ENCODE measurements at regions not wholly inside any gene's neighbourhood (a gene's known extent, or its start where the extent isn't known, plus 50 kb on each side); places are given as distances from the start of the nearest gene placed in this dataset.

DNA sequence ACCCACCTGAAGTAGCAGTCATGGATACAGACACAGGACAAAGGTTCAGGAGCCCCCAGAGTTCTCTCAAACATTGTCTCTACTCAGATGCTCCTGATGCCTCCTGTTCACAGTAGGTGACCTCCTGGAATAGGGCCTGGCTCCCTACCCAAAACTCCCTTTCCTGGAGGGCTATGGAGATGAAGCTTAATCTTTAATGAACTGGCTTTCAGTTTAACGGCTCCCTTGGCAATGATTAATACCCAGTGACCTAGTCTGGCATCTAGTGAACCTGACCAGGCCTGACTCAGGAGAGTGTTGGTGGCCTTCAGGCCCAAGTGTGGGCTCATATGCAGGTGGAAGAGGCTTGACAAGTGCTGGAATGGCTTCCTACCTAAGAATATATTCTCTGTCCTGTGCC is 65.2 kb upstream of the TRABD2B start:
- Mint-ChIP-seq H3K4me3 (ENCODE audit: unreplicated experiment) (no peak overlapping the region), H3K27me3 (ENCODE audit: unreplicated experiment) (no peaks in the 10 kb centered on the region), H3K4me1 (ENCODE audit: low read depth, unreplicated experiment) (no peaks in the 10 kb centered on the region), H3K36me3 (ENCODE audit: unreplicated experiment) (no peaks in the 10 kb centered on the region), H3K27ac (ENCODE audit: unreplicated experiment) (no peak overlapping the region), H3K9me3 (ENCODE audit: unreplicated experiment) (no peaks in the 10 kb centered on the region)
- TF ChIP-seq, protein P1, sequence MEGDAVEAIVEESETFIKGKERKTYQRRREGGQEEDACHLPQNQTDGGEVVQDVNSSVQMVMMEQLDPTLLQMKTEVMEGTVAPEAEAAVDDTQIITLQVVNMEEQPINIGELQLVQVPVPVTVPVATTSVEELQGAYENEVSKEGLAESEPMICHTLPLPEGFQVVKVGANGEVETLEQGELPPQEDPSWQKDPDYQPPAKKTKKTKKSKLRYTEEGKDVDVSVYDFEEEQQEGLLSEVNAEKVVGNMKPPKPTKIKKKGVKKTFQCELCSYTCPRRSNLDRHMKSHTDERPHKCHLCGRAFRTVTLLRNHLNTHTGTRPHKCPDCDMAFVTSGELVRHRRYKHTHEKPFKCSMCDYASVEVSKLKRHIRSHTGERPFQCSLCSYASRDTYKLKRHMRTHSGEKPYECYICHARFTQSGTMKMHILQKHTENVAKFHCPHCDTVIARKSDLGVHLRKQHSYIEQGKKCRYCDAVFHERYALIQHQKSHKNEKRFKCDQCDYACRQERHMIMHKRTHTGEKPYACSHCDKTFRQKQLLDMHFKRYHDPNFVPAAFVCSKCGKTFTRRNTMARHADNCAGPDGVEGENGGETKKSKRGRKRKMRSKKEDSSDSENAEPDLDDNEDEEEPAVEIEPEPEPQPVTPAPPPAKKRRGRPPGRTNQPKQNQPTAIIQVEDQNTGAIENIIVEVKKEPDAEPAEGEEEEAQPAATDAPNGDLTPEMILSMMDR (IDR thresholded peaks at IDR 0.05; ENCODE audit: partially characterized antibody, unreplicated experiment), result no peak
- DNase-seq, result no peak

DNA sequence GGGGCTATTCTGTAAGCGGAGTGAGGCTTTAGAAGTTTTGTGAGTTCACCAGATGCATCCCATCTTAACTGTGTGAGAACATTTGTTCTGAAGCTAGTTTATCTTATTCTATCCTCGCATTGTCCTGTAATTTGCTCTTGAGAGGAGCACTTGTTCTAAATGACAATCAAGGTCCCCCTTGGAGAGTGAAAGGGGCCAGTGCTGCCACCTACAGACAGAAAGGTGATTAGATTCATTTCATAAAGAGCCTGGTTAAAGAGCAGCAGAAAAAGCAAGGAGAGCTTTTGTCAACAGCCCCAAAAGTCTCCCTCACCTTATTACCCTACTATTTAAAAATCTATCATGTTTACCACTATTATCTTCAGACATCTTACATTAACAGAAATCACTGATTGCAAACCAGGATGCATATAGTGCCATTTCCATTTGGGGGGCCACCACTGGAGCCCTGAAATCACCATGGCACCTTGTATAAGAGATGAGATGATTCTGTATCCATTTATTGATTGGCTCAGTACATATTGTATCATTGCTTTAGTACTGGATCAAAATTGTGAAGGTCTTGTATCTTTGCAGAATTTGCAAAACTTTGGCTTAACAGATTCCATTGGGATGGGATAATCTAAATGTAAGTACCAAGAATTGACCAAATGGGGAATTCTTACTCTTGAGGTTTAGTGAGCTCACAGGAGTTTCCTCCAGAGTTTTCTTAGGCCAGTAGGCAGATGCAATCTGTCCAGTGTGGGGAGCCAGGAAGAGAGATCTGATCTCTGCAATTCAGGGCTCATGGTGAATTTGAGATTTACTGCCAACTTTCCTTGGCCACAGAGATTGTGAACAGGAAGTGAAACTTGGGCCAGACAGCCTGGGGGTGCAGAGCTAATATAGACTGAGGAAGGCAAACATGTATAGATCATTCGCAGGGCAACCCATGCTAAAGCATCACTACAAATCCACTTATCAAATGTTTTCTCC is 64.3 kb upstream of the TRABD2B start:
- TF ChIP-seq, protein P1 (IDR thresholded peaks at IDR 0.05; ENCODE audit: partially characterized antibody, unreplicated experiment), result peak; percentile 65
- H3K4me3 Mint-ChIP-seq (ENCODE audit: unreplicated experiment), result no peak overlapping the region
- DNase-seq, result peak; percentile 66
- no peaks in the 10 kb centered on the region for H3K4me1 Mint-ChIP-seq (ENCODE audit: low read depth, unreplicated experiment)
- no peaks in the 10 kb centered on the region for H3K9me3 Mint-ChIP-seq (ENCODE audit: unreplicated experiment)
- H3K27ac Mint-ChIP-seq (ENCODE audit: unreplicated experiment), result no peak overlapping the region
- no peaks in the 10 kb centered on the region for H3K27me3 Mint-ChIP-seq (ENCODE audit: unreplicated experiment)
- H3K36me3 Mint-ChIP-seq (ENCODE audit: unreplicated experiment), result no peaks in the 10 kb centered on the region

DNA sequence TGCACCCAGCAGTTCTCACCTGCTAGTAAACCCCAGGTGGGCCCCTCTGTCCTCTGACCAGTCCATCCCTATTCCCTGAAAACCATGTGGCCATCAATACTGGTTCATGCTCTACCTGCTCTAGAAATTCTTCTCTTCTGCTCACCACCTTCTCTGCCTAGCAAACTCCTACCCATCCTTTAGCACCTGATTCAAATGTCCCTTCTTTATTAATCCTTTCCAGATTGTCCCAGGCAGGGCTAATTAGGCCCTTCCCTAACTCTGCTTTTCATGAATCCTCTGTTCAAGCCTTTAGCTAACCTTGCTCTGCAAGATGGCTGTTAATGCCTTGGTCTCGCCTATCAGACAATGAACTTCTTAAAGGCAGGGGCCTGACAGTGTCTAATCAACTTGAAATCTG is 62.1 kb upstream of the TRABD2B start:
- H3K36me3 Mint-ChIP-seq (ENCODE audit: unreplicated experiment), result peaks cover 4% of the 10 kb centered on the region
- H3K9me3 Mint-ChIP-seq (ENCODE audit: unreplicated experiment), result no peaks in the 10 kb centered on the region
- no peak overlapping the region for H3K27ac Mint-ChIP-seq (ENCODE audit: unreplicated experiment)
- no peaks in the 10 kb centered on the region for H3K4me1 Mint-ChIP-seq (ENCODE audit: low read depth, unreplicated experiment)
- TF ChIP-seq, protein P1 (IDR thresholded peaks at IDR 0.05; ENCODE audit: partially characterized antibody, unreplicated experiment), result no peak
- peaks cover 4% of the 10 kb centered on the region for H3K27me3 Mint-ChIP-seq (ENCODE audit: unreplicated experiment)
- H3K4me3 Mint-ChIP-seq (ENCODE audit: unreplicated experiment), result no peak overlapping the region
- no peak for DNase-seq

DNA sequence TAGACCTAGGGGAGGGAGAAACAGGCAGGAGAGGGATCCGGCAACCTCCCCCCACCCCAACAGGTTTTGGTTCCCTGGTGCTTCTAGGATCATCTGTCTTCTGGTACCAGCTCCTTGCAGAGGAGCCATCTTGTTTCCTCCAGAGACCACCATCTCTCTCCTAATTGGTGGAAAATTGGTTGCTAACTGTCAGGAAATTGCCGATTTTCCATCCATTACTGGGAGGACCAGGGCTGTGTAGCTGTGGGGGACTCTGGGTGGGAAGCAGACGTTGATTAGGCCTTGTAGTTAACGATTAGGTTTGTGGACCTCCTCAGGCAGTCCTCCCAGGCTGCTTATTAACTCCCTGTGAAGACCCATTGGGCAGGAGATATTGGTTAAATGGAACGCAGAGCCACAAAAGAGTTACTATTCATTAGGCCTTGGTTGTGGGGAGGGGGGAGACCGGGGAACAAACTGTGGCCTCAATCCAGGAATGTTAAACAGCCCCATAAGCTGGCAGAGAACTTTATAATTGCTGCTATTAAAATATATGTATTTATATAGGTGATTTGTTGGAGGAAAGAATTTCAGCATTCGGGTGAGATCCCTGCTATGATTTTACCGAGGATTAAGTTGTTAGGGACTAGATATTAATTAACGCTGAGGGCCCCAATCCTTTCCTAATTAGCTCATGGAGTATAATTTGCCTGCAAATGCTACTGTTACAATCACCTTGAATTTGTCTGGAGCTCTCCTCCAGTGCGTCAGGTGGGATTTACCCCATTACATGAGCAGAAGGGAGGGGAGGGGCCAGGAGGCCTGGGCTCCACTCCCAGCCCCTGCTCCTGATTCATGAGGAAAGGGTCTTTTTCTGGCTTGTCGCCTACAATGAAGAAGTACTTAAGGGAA is 61.2 kb upstream of the TRABD2B start:
- no peak overlapping the region for H3K27ac Mint-ChIP-seq (ENCODE audit: unreplicated experiment)
- H3K4me1 Mint-ChIP-seq (ENCODE audit: low read depth, unreplicated experiment), result no peaks in the 10 kb centered on the region
- TF ChIP-seq, protein P1 (IDR thresholded peaks at IDR 0.05; ENCODE audit: partially characterized antibody, unreplicated experiment), result no peak
- peaks cover 4% of the 10 kb centered on the region for H3K27me3 Mint-ChIP-seq (ENCODE audit: unreplicated experiment)
- peaks cover 5% of the 10 kb centered on the region for H3K9me3 Mint-ChIP-seq (ENCODE audit: unreplicated experiment)
- DNase-seq, result no peak
- H3K36me3 Mint-ChIP-seq (ENCODE audit: unreplicated experiment), result peaks cover 4% of the 10 kb centered on the region
- H3K4me3 Mint-ChIP-seq (ENCODE audit: unreplicated experiment), result no peak overlapping the region

Measured in glutamatergic neuron (in vitro differentiated cells).